ENCODE measurements at regions not wholly inside any gene's neighbourhood (a gene's known extent, or its start where the extent isn't known, plus 50 kb on each side); places are given as distances from the start of the nearest gene placed in this dataset.

DNA sequence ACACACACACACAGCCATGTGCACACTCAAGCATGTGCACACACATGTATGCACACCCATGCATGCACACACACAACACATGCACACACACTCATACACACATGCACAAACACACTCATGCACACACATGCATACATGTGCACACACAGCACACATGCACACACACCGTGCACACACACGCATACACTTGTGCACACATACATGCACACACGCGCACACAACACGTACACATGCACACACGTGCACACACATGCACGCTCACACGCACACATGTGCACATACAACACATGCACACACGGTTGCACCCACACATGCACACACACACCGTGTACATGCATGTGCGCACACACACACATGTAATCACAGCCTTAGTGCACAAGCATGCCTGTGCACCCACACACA lies 230.4 kb upstream of the GSE1 start:
- FAIRE-seq (peak; percentile 99), DNase-seq (ENCODE audit: insufficient read length, low spot score) (no peak)

DNA sequence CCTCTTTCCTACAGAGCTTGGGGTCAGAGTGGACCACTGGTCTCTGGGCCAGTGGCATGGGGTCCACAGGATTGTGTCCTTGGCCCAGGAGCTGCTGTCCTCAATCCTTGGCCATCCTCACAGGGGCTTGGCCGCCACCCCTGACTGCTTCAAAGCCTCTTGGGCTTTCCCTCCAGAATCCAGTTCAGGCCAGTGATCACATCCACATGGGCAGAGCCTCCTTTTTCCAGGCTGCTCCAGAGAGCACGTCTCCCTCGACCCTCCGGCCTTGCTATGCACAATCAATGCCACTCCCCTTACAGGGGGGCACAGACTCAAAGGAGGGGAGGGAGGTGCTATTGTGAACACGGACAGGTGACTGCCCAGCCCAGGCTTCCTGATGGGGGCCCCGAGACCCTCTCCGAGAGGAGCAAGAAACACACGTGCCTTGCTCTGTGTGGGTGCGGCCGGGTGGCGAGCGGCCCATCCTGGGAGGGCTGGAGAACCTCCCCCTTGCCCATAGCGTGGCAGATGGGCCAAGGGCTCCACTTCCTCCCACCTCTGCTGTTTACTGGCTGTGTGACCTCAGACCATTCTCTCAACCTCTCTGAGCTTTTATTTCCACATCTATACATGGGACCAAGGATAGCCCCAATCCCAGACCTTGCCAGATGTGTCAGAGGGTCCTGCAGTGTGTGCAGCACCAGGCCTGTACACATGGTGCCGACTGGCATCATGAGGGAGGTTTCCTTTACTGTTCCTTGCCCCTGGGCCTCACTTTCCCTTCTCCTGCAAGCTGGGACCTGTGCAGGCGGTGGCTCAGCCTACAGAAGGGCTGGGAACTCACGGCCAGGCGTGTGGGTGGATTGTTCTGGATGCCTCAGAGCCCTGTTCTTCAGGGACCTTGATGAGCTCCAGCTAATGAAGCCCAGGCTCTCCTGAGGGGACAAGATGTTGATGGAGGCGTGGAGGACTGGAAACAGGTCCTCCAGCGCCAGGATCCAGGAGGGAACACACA lies 229.0 kb upstream of the GSE1 start:
- FAIRE-seq: no peak
- DNase-seq (ENCODE audit: insufficient read length, low spot score): no peak

DNA sequence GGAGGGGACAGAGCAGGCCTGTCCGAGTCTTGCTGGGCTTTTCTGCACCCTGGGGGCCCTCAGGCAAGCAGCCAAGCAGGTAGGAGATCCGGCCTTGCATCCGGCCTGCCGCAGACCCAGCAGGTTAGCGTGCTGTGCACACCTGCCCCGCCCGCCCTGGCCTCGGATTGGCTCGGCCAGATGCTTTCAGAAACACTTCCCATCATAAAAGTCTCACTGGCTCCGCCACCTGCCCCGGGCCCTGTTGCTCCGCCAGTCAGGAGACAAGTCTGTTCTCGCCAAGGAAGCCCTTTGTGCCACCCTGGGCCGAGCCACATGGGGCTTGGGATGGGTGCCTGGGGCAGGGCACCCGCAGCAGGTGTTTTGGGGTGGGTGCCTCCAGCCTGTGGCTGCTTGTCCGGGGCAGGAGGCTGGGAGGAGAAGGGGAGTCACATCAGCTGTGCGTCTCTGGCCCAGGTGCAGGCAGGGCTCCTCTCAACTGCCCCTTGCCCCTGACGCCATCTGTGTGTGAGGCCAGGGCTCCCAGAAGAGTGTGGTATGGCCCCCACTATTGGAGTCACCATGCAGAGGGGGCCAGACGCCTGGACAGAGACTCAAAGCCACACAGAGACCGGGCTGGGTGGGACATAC lies 228.2 kb upstream of the GSE1 start:
- no peak for FAIRE-seq

DNA sequence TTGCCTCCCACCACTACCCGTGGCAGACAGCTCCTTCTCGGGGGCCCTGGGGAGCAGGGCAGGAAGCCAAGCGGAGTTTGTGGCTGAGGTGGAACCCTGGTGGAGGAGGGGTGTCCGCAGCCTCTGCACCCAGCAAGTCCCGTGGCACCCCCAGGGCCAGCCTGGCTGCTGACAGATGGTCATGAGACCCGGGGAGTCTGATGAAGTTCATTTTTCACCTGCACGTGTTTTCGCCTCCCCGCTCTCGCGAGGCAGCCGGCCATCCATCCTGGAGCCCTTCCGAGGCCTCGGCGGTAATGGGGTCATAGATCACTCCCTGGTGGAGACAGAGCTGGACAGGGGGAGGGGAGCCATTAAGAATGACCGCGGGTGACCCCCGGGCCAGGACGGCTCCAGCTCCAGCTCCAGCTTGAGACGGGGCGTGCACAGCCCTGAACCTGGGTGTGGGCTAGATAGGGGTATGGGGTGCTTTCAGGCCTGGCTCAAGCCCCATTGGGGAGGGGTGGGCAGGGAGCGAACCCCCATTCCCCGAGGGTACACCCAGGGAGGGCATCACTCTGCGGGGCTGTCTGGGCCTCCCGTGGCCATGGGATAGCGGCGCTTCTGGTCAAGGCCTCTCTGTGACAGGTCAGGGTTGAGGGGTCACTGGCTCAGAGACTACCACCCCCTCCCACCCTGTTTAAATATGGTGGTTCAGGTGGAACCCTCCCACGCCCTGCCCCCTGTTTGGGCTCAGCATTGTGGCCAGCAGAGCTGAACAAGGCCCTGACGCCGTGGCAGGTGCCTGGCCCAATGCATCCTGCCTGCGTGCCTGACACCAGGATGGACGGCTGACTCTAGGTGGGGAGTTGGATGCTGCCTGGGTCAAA lies 227.4 kb upstream of the GSE1 start:
- peak; percentile 62 for FAIRE-seq
- no peak for DNase-seq (ENCODE audit: insufficient read length, low spot score)

More for the DNA sequence above, 228.2 kb upstream of the GSE1 start:
- DNase-seq (ENCODE audit: insufficient read length, low spot score): no peak

DNA sequence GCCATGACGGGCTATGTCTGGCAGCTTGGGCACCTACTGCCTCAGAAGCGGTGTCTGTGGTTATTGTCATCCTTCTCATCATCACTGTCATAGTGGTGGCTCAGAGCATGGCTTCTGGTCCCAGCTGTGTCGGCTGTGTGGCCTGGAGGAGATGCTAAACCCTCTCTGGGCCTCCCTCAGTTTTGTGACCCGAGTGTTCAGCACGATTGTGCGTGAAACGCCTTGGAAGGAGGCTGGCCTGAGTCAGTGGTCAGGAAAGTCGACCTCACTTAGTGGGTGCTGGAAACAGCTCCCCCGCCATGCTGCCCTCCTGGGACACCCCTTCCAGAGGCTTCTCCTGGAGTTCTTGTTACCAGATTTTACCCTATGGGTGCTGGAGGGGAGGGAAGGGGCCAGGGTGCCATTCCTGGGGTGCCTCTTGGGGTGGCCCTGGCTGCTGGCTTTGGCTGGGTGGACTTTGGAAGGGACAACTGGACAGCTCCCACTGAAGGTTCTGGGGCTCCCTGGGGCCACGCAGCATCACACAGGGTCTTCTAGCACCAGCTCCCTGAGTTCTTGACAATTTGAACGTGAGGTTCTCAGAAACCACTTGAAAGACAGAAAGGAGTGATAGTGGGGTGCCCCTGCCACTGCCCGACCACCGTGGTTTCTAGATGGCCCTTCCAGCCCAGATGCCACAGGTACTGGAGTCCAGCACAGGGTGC lies 226.5 kb upstream of the GSE1 start:
- DNase-seq (ENCODE audit: insufficient read length, low spot score) (no peak), FAIRE-seq (no peak)

DNA sequence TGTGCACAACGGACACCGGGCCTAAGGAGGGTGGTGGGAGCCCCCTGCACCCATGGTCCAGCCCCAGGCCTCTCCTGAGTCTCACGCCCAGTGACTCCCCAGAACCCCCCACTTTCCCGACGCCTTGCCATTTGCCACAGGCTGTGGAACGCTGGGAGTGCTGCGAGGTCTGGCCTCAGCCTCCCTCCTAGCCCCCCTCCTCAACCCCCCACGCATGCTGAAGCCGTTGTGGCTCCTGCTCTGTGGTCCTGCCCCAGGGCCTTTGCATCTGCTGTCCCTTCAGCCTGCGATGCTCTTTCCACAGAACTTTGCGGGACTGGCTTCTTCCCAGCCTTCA lies 226.0 kb upstream of the GSE1 start:
- DNase-seq (ENCODE audit: insufficient read length, low spot score) (no peak), FAIRE-seq (no peak)

DNA sequence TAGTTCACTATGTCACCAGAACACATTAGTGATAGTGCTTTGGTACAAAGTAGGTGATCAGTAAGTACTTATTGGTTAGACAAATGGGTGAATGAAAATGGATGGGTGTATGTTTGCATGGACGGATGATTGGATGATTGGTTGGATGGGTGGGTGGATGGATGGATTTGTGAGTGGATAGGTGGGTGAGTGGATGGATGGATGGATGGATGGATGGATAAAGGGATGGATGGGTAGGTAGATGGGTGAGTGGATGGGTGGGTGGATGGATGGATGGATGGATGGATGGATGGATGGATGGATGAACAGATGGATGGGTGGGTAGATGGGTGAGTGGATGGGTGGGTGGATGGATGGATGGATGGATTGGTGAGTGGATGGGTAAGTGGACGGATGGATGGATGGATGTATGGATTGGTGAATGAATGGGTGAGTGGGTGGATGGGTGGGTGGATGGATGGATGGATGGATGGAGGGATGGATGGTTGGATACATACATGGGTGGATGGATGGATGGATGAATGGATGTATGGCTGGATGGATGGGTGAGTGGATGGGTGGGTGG lies 225.3 kb upstream of the GSE1 start:
- FAIRE-seq: peak; percentile 79

DNA sequence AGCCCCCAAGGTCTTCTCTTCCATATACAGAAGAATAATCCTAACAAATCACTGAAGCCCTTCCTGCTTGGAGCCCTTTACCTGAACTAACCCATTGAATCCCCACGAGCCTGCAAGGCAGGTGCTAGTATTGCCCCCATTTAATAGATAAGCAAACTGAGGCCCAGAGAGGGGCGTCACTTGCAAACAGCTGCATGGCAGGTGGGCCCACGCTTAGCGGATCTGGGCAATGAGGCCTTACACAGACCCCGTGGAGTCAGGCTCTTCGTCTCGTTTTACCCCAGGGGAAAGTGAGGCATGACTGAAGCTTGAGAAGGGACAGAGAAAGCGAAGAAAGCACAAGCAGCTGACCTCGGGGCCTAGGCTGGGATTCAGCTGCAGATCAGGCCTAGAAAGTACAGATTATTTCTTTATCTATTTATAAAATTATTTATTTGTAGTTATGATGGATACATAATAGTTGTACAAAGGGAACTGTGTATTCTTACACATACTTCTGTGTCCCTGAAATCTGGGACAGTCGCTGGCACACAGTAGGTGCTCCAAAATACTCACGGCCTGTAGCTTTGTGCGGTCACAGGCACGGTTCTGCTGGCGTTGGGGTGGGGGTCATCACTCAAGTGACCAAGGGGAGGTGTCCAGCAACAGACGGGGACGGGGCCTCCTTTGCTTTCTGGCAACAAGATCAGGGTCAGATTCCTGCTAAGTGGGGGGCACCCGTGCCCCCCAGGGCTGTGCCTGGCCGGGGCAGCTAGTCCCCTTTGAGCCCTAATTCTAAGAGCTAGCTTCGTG lies 223.2 kb upstream of the GSE1 start:
- DNase-seq (ENCODE audit: insufficient read length, low spot score) (no peak), FAIRE-seq (no peak)

More for the DNA sequence above, 225.3 kb upstream of the GSE1 start:
- no peak for DNase-seq (ENCODE audit: insufficient read length, low spot score)

DNA sequence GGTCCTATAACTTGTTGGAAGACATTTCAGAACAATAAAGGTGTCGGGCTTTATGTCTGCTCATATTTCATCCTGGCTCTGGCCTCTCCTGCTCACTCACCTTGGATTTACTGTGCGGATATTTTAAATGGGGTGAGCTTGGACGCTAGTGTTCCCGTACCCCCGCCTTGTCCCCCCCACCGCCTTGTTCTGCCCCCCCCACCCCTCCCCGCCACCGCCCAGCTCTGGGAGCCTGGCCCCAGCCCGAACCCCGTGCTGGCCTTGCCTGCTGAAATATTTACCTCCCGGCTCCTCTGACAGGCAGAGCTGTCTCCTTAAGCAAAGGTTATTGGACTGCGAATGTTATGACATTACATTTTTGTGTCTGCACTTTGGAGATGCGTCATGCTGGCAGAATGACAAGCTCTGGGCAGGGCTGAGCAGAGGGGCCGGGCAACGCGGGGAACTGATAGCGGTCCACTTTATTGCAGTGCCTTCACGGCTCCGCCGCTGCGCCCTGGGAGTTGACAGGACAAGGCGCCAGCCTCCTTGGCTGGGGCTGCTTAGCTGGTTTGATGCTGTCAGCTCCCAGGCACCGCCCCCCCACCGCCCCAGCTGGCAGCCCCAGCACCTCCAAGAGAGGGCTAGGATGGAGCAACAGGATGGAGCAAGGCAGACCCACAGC lies 222.5 kb upstream of the GSE1 start:
- DNase-seq (ENCODE audit: insufficient read length, low spot score) (peak; percentile 96), FAIRE-seq (peak; percentile 95)

DNA sequence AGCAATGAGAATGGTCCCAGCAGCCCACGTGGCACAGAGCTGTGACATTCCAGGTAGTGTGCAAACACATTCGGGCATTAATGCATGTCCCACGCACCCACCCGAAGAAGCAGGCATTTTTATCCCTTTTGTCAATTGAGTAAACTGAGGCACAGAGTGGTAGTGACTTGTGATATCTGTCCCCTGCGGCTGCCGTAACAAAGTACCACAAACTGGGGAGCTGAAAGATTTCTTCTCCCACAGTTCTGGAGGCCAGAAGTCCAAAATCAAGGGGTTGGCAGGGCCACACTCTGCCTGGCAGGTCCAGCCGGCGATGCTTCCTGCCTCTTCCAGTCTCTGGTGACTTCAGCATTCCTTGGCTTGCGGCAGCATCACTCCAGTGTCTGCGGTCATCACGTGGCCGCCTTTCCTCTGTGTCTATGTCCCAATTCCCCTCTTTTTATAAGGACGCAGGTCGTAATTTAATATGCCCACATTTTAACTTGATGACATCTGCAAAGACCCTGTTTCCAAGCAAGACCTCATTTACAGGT lies 221.9 kb upstream of the GSE1 start:
- DNase-seq (ENCODE audit: insufficient read length, low spot score): no peak
- peak; percentile 44 for FAIRE-seq

DNA sequence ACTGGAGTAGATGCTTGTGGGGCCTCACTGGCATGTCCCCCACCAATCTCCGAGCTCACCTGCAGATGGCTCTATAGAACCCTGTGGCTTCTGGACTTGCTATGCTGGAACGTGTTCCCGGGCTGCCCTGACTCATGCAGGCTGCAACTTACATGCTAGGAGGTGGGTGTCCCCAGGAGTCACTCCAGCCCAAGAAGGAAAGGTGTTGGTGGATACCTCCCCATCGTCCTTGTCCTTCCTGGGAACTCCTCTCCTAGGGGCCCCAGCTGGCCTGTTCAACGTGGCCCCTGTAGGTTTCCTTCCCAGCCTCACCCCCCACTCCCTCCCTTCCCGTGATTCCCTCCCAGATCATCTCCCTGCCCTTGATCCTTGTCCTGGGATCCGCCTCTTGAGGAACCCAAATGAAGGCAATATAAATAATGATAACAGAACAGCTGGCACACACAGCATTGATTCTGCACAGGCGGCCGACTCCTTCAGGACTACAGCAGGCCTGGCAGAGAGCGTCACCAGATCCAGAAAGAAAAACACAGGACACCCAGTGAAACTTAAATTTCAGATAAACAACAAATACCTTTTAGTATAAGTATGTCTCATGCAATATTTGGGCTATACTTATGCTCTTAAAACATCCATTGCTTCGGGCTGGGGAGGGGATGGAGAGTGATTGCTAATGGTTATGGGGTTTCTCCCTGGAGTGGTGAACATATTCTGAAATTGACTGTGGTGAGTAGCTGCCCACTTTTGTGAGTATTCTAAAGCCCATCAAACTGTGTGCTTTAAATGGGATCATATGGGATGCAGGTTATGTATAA lies 221.1 kb upstream of the GSE1 start:
- DNase-seq (ENCODE audit: insufficient read length, low spot score): no peak
- FAIRE-seq: no peak

DNA sequence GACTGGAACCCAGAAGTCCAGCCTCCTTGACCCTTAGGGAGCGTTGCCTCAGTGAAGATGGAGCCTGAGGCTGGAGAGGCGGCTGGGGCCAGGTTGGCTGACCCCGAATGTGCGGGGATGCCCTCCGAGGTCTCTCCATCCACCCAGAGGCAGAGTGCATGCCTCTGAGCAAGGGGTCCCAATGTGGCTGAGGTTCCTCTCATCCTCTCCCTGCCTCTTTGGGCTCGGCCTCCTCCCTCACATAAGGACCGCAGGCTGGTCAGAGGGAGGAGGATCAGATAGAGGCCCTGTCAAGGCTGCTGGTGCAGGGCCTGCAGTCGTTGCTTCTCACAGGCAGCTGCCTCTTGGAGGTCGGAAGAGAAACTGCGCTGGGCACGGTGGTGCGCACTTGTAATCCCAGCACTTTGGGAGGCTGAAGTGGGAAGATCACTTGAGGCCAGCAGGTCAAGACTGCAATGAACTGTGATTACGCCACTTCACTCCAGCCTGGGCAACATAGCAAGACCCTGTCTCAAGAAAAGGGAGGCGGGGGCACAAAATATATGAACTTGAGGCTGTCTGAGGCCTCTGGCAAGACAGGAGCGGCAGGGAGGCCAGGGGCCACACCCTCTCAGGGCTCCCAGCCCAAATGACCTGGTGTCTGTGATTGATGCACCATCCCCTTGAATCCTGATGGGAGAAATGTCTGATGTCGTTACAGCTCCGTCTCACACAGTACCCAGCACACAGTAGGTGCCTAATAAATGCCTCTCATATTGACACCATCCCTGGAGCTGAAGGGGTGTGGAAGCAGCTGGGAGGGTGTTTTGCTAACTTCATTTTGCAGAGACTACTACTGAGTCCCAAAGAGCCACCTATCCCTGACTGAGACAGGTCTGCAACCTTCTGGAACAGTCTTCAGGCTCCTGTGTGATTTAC lies 220.1 kb upstream of the GSE1 start:
- no peak for DNase-seq (ENCODE audit: insufficient read length, low spot score)
- peak; percentile 55 for FAIRE-seq

DNA sequence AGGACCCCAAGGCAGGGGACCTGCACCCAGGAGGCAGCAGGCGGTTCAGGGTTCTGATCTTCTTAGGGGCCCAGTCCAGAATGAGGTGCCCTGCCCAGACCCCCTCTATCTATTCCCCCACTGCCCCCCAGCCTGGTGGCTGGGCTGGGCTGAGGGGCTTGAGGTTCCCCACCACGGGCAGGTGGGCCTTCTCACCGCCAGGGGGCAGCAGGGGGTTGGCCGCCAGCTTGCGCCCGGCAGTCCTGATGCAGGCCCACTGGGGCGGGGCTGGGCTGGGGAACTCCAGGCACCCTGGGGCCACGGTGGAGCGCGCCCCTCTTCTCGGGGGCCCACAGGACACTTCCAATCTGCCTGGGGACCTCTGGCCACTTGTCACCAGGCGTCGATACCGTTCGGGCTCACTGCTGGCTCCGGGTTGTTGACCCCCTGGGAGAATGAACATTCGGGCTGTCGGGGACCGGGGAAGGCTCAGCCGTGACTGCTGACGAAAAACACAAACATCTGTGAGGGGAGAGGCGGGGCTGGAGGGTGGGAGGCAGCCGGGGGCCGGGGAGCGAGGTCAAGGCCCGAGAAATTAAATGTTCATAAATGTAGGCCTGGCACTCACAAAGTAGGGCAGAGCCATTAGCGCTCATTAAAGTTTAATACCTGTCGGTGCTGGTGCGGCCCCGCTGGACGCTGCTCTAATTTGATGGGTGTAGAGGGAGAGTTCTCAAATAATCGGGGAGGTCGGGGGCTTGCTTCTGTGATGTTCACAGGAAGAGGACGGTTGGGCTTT lies 219.3 kb upstream of the GSE1 start:
- no peak for DNase-seq (ENCODE audit: insufficient read length, low spot score)
- no peak for FAIRE-seq

DNA sequence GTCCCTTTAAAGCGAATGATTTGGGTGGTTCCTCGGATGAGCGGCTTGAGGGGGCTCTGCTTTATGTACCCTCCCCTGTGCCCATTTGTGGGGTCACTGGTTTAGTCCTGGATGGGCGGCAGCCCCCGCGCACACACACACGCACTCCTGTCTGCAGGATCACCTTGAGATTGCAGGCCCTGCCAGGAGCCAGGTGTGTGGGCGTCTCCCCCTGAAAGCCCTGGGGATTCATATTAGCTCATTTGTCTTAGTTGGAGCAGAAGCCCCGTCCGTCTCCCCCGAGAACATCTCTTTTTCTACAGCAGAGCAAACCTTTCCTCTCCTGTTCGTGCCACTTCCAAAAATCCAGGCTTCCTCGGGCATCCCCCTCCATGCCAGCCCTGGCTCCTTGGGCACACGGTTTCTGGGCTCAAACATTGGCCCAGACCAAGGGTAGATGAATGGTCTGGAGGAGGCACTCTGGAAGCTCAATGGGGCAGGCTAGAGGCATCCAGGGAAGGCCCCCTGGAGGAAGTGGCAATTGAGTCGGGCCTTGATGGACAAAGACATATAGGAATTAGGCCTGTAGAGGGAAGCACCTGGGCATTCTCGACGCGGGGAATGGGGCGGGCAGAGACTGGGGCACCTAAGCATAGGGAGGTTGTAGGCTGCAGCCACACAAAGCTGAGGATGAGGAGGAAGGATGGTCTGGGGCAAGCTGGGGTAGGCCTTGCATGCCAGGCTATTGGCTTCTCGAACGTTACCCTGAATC lies 218.5 kb upstream of the GSE1 start:
- FAIRE-seq: no peak
- no peak for DNase-seq (ENCODE audit: insufficient read length, low spot score)

DNA sequence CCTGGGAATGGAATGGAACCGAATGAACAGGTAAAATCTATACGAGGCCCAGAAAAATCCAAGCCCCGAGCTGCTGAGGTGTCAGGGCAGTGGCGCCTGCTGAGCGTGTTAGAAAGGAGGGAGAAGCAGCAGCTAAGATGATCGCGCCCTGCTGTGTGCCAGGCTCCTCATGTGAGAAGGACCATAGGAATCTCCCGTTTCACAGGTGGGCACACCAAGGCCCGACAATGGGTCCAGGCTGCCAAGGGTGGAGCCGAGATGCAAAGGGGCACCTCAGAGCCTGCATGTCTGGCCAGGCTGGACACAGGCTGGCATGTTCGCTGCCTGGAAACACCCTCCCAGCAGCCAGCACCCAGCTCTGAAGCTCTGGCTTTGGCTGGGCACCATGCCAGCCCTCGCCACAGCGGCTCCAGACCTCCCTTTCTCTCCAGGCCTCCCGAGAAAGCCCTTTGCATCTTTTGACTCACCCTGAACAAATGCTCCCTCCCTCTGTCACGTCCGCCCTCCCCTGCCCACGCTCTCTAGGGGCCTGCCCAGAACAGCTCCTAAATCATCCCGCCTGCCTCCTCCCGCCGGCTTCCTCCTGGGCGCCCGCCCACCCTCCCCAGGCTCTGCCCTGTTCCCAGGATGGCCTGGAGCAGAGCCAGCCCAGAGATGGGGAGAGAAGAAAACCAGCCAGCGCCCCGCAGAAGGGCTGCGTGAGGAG lies 217.8 kb upstream of the GSE1 start:
- FAIRE-seq: peak; percentile 97
- DNase-seq (ENCODE audit: insufficient read length, low spot score): peak; percentile 99

All from HTR-8/SVneo (cell line).